Keratinocyte (primary cell): ENCODE measurements at regions not wholly inside any gene's neighbourhood (a gene's known extent, or its start where the extent isn't known, plus 50 kb on each side); places are given as distances from the start of the nearest gene placed in this dataset.

Experiments used
- DNase-seq: peaks from one replicate; pipeline ENCODE4 v3.0.0-alpha.2; 2011; ENCODE audit warnings: low read depth, missing footprints, low spot score
- FAIRE-seq: peaks from 2 replicates; lab custom pipeline; 2011; peaks lifted over from hg19 to GRCh38; lab: Jason Lieb, UNC
- H2AFZ ChIP-seq: 2 replicates; pipeline ENCODE4 v1.6.0; 2012; ENCODE audit warnings: low read length, control low read depth, inconsistent platforms; ENCODE audit not compliant: control insufficient read depth
- H3K27ac ChIP-seq: 2 replicates; pipeline ENCODE4 v1.5.1; 2011; ENCODE audit warnings: low read length; ENCODE audit not compliant: control insufficient read depth, insufficient read depth
- H3K27me3 ChIP-seq: 3 replicates; pipeline ENCODE4 v1.6.0; 2011; ENCODE audit warnings: low read length; ENCODE audit not compliant: control insufficient read depth, insufficient read depth; ENCODE audit errors: extremely low read depth
- H3K36me3 ChIP-seq, 2 experiments: 2 replicates in 1 of 2; 3 replicates in 1 of 2; pipeline ENCODE4 v1.5.1; 2011; ENCODE audit warnings: low read length in 2 of 2, mild to moderate bottlenecking in 1 of 2; ENCODE audit not compliant: control insufficient read depth in 2 of 2, insufficient read depth in 2 of 2; ENCODE audit errors: extremely low read depth in 1 of 2
- H3K4me1 ChIP-seq: 3 replicates; pipeline ENCODE4 v1.5.1; 2011; ENCODE audit warnings: low read length; ENCODE audit not compliant: control insufficient read depth, insufficient read depth; ENCODE audit errors: extremely low read depth
- H3K4me2 ChIP-seq: 3 replicates; pipeline ENCODE4 v1.6.0; 2011; ENCODE audit warnings: low read depth, low read length; ENCODE audit not compliant: control insufficient read depth, insufficient read depth; ENCODE audit errors: extremely low read depth
- H3K4me3 ChIP-seq, 3 experiments: fragments of 200-600 bp in 1 of 3; sonication (generic) in 1 of 3; 2 replicates in 2 of 3; 3 replicates in 1 of 3; pipeline ENCODE4 v1.5.1; 2011 to 2016; ENCODE audit warnings: low read length in 3 of 3, mild to moderate bottlenecking in 3 of 3, control low read depth in 2 of 3, inconsistent platforms in 1 of 3, low read depth in 1 of 3, mixed read lengths in 1 of 3, mixed run types in 1 of 3, moderate library complexity in 1 of 3; ENCODE audit not compliant: control insufficient read depth in 2 of 3, insufficient read depth in 2 of 3; ENCODE audit errors: extremely low read depth in 1 of 3
- H3K79me2 ChIP-seq: 2 replicates; pipeline ENCODE4 v1.6.0; 2012; ENCODE audit warnings: low read length; ENCODE audit not compliant: control insufficient read depth, insufficient read depth
- H3K9ac ChIP-seq: 3 replicates; pipeline ENCODE4 v1.6.0; 2011; ENCODE audit warnings: low read length; ENCODE audit not compliant: control insufficient read depth, insufficient read depth; ENCODE audit errors: extremely low read depth
- H3K9me1 ChIP-seq: 3 replicates; pipeline ENCODE4 v1.6.0; 2011; ENCODE audit warnings: low read length; ENCODE audit not compliant: control insufficient read depth, insufficient read depth; ENCODE audit errors: extremely low read depth
- H3K9me3 ChIP-seq: 2 replicates; pipeline ENCODE4 v1.5.1; 2012; ENCODE audit warnings: low read depth, low read length; ENCODE audit not compliant: control insufficient read depth
- H4K20me1 ChIP-seq: 3 replicates; pipeline ENCODE4 v1.6.0; 2011; ENCODE audit warnings: low read length; ENCODE audit not compliant: control insufficient read depth, insufficient read depth; ENCODE audit errors: extremely low read depth
- CTCF ChIP-seq, 3 experiments: IDR thresholded peaks in 1 of 3; conservative IDR thresholded peaks in 1 of 3; optimal IDR thresholded peaks in 1 of 3; 2 replicates in 2 of 3; 3 replicates in 1 of 3; pipeline versions ENCODE3 to v1.5.1; 2011; ENCODE audit warnings: low read length in 3 of 3, mild to moderate bottlenecking in 3 of 3, moderate library complexity in 2 of 3, control low read depth in 1 of 3, inconsistent platforms in 1 of 3; ENCODE audit not compliant: insufficient read depth in 2 of 3; ENCODE audit errors: extremely low read depth in 1 of 3
- EZH2 ChIP-seq: IDR thresholded peaks from one replicate; pipeline ENCODE4 v1.6.1; 2012; ENCODE audit warnings: inconsistent platforms, mild to moderate bottlenecking, low read length, moderate library complexity
- dilution Hi-C: fragments of 300-500 bp; cut with MboI; formaldehyde crosslinking; loops from one replicate; pipeline ENCODE4 v1.7.0; 2020; ENCODE audit warnings: low sequenced_read_pairs; ENCODE audit not compliant: extremely low pct_ligation_motif_present

GRCh38 chr2:200077210-200077650 lies 121.8 kb downstream of the MAIP1 start:
- no peak overlapping the region for H3K4me2 ChIP-seq
- no peaks in the 10 kb centered on the region for H4K20me1 ChIP-seq
- no peaks in the 10 kb centered on the region for H3K4me1 ChIP-seq
- no peaks in the 10 kb centered on the region for H3K79me2 ChIP-seq
- no peak for DNase-seq
- no peak overlapping the region for H2AFZ ChIP-seq
- TF ChIP-seq CTCF (optimal IDR thresholded peaks at IDR 0.05 in 1 of 3, IDR thresholded peaks at IDR 0.05 in 1 of 3, conservative IDR thresholded peaks at IDR 0.05 in 1 of 3; ENCODE audit: extremely low read depth in 1 of 3, insufficient read depth in 2 of 3, low read length in 3 of 3) (no peak), EZH2 (no peak)
- H3K27me3 ChIP-seq: no peaks in the 10 kb centered on the region
- no peak overlapping the region for H3K9ac ChIP-seq
- H3K27ac ChIP-seq: no peak overlapping the region
- no peak for FAIRE-seq
- H3K4me3 ChIP-seq: no peak overlapping the region
- dilution Hi-C loops: no loop called here
- no peaks in the 10 kb centered on the region for H3K9me1 ChIP-seq
- H3K9me3 ChIP-seq: no peaks in the 10 kb centered on the region
- H3K36me3 ChIP-seq: no peaks in the 10 kb centered on the region

GRCh38 chr2:200077838-200078237 lies 122.5 kb downstream of the MAIP1 start:
- H3K27ac ChIP-seq: no peak overlapping the region
- H3K9me1 ChIP-seq: no peaks in the 10 kb centered on the region
- DNase-seq: no peak
- H3K36me3 ChIP-seq: no peaks in the 10 kb centered on the region
- no peaks in the 10 kb centered on the region for H3K79me2 ChIP-seq
- H3K4me3 ChIP-seq: no peak overlapping the region
- no peak overlapping the region for H2AFZ ChIP-seq
- H3K4me1 ChIP-seq: no peaks in the 10 kb centered on the region
- no peaks in the 10 kb centered on the region for H4K20me1 ChIP-seq
- FAIRE-seq: no peak
- H3K9ac ChIP-seq: no peak overlapping the region
- no peaks in the 10 kb centered on the region for H3K9me3 ChIP-seq
- TF ChIP-seq EZH2: no peak
- no peak for TF ChIP-seq CTCF (optimal IDR thresholded peaks at IDR 0.05 in 1 of 3, IDR thresholded peaks at IDR 0.05 in 1 of 3, conservative IDR thresholded peaks at IDR 0.05 in 1 of 3; ENCODE audit: extremely low read depth in 1 of 3, insufficient read depth in 2 of 3, low read length in 3 of 3)
- no peak overlapping the region for H3K4me2 ChIP-seq
- dilution Hi-C loops: no loop called here
- no peaks in the 10 kb centered on the region for H3K27me3 ChIP-seq
